Bronchial epithelial cell (primary cell): ENCODE measurements at regions not wholly inside any gene's neighbourhood (a gene's known extent, or its start where the extent isn't known, plus 50 kb on each side); places are given as distances from the start of the nearest gene placed in this dataset.
A peak's percentile ranks its signal among the peaks of the same experiment; 100 is the strongest.

ENCODE experiments used
- DNase-seq: peaks from one replicate; pipeline ENCODE4 v3.0.0-alpha.2; 2010; ENCODE audit warnings: low read depth
- FAIRE-seq: peaks from 2 replicates; lab custom pipeline; 2011; peaks lifted over from hg19 to GRCh38; lab: Jason Lieb, UNC
- H3K27me3 ChIP-seq: 2 replicates; pipeline ENCODE4 v1.5.1; 2011; ENCODE audit warnings: low read length; ENCODE audit not compliant: control insufficient read depth, insufficient read depth
- H3K36me3 ChIP-seq: 2 replicates; pipeline ENCODE4 v1.5.1; 2011; ENCODE audit warnings: low read length; ENCODE audit not compliant: control insufficient read depth, insufficient read depth
- H3K4me3 ChIP-seq: 2 replicates; pipeline ENCODE4 v1.5.1; 2011; ENCODE audit warnings: mild to moderate bottlenecking, low read depth, low read length, control low read depth
- TF ChIP-seq, protein P1 (sequence below): IDR thresholded peaks from 2 replicates; pipeline ENCODE4 v1.5.1; 2011; ENCODE audit warnings: mild to moderate bottlenecking, moderate library complexity, low read length, control low read depth, inconsistent platforms; ENCODE audit not compliant: insufficient read depth, severe bottlenecking

DNA sequence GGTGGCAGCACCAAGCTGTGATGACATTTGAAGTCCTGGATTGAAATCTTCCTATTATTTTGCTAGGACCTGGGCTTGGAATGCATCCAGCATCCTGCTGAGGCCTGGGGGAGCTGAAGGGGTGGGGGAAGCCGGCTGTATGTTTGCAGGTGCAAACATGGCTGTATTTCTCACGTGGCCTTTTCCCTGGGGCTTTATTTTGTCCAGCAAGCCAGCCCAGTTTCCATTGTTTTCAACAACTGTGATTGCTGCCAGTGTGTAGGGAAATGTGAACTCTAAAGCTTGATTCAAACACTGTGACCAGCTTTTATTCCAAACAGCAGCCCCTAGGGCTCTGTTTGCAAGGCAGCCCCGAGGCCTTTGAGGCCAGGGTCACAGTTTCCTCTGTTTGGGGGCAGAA is 683.0 kb downstream of the DHX35 start:
- Histone ChIP-seq H3K36me3 (no peaks in the 10 kb centered on the region), H3K4me3 (no peak overlapping the region), H3K27me3 (no peaks in the 10 kb centered on the region)
- no peak for FAIRE-seq
- no peak for DNase-seq
- TF ChIP-seq, protein P1, sequence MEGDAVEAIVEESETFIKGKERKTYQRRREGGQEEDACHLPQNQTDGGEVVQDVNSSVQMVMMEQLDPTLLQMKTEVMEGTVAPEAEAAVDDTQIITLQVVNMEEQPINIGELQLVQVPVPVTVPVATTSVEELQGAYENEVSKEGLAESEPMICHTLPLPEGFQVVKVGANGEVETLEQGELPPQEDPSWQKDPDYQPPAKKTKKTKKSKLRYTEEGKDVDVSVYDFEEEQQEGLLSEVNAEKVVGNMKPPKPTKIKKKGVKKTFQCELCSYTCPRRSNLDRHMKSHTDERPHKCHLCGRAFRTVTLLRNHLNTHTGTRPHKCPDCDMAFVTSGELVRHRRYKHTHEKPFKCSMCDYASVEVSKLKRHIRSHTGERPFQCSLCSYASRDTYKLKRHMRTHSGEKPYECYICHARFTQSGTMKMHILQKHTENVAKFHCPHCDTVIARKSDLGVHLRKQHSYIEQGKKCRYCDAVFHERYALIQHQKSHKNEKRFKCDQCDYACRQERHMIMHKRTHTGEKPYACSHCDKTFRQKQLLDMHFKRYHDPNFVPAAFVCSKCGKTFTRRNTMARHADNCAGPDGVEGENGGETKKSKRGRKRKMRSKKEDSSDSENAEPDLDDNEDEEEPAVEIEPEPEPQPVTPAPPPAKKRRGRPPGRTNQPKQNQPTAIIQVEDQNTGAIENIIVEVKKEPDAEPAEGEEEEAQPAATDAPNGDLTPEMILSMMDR = no peak

DNA sequence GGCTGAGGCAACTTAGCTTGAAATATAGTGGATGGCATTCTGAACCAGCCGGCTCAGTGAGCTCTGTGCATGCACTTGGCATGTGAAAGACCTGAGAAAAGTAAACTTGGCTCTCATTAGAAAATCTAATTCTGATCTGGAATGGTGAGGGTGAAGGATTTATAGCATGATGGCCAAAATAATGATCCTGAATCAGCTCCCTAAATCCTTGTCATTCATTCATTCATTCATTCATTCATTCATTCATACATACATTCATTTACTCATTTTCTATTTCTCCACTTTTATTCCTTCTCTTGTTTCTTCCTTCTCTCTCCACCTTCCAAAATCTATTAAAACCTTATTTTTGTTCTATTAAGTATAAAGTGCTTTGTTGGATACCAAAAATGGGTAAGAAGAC is 681.1 kb downstream of the DHX35 start:
- H3K4me3 ChIP-seq = no peak overlapping the region
- H3K36me3 ChIP-seq = no peaks in the 10 kb centered on the region
- no peak for FAIRE-seq
- no peaks in the 10 kb centered on the region for H3K27me3 ChIP-seq
- no peak for DNase-seq
- TF ChIP-seq, protein P1 = no peak

DNA sequence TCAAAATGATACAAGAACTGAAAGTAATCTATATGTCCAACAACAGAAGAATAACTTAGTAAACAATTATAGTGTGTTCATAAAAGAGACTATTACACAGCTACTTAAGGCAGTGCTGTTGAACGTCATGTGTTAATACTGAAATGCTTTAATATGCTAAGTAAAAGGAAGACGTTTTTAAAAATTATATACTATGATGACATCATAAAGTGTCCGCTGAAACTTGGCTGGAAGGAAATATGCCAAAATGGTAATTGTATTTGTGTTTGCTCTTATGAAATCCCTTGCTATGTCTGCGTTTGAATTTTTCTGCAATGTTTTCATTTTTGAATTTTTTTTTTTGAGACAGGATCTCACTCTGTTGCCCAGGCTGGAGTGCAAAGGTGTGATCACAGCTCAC is 679.3 kb downstream of the DHX35 start:
- FAIRE-seq (no peak), DNase-seq (no peak)
- Histone ChIP-seq H3K4me3 (no peak overlapping the region), H3K36me3 (no peaks in the 10 kb centered on the region), H3K27me3 (no peaks in the 10 kb centered on the region)
- TF ChIP-seq, protein P1 = no peak

DNA sequence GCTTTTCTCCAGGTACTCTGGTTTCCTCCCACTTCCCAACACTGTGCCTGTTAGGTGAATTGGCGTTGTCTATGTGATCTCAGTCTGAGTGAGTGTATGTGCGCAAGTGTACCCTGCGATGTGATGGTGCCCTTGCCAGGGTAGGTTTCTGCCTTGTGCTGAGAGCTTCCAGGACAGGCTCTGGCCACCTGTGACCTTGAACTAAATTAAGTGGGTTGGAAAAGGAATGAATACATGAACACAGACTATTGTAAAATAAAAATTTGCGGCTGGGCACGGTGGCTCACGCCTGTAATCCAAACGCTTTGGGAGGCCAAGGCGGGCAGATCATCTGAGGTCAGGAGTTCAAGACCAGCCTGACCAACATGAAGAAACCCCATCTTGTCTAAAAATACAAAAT is 678.0 kb downstream of the DHX35 start:
- Histone ChIP-seq H3K4me3 (no peak overlapping the region), H3K27me3 (no peaks in the 10 kb centered on the region), H3K36me3 (no peaks in the 10 kb centered on the region)
- no peak for DNase-seq
- TF ChIP-seq, protein P1 = no peak
- no peak for FAIRE-seq

DNA sequence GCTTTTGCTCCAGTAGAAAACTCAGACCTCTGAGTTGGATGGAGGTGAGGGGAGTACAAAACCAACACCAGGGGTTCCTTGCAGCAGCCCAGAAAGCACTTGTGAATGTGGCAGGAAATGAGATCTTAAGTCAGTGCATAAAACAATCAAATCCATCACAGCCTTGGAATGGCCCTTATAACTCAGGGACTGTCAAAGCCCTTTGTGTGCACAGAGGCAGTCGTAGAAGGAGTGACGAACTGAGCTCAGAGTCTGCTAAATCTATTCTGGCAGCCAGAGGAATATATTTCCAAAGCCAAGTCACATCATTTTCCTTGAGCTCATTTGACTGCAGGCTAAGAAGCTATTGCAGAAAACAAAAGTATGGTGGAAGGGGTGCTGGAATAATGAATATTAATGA is 676.6 kb downstream of the DHX35 start:
- Histone ChIP-seq H3K4me3 (no peak overlapping the region), H3K36me3 (no peaks in the 10 kb centered on the region), H3K27me3 (no peaks in the 10 kb centered on the region)
- TF ChIP-seq, protein P1 = no peak
- peak; percentile 36 for FAIRE-seq
- no peak for DNase-seq

DNA sequence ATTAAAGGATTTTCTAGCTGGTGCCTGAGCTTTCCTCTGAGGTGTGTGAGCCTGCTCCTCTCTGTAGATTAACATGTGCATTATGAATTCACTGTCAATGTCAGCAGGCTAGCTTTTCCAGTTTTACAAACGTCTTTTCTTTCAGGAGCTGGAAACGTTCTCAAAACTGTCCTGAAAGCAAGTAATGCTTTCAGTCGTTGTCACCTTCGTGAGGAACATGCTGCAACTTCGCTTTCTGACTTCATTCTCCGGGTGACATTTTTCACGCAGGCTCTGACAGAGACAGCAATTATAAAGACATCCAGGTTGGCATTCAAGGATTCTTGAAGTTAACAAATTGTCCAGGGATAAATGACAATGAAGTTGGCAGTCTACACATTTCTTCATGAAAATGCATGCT is 671.5 kb downstream of the DHX35 start:
- FAIRE-seq = no peak
- Histone ChIP-seq H3K36me3 (no peaks in the 10 kb centered on the region), H3K4me3 (no peak overlapping the region), H3K27me3 (no peaks in the 10 kb centered on the region)
- no peak for DNase-seq
- TF ChIP-seq, protein P1 = no peak
